KMS-11 (cell line): ENCODE measurements at regions not wholly inside any gene's neighbourhood (a gene's known extent, or its start where the extent isn't known, plus 50 kb on each side); places are given as distances from the start of the nearest gene placed in this dataset.

Source experiments
- H2AFZ ChIP-seq: fragments of 200-600 bp; sonication (generic); 2 replicates; pipeline ENCODE4 v1.6.1; 2016; ENCODE audit warnings: antibody characterized with exemption, mixed run types, low read depth
- H3K27ac ChIP-seq: fragments of 200-600 bp; sonication (generic); 2 replicates; pipeline ENCODE4 v1.6.1; 2016; ENCODE audit warnings: mild to moderate bottlenecking, mixed run types
- H3K27me3 ChIP-seq: fragments of 200-600 bp; sonication (generic); 2 replicates; pipeline ENCODE4 v1.6.1; 2017; ENCODE audit warnings: mild to moderate bottlenecking, low read depth, mixed run types, moderate library complexity; ENCODE audit not compliant: insufficient read depth
- H3K36me3 ChIP-seq: fragments of 200-600 bp; sonication (generic); 2 replicates; pipeline ENCODE4 v1.6.1; 2017; ENCODE audit warnings: mild to moderate bottlenecking, mixed run types; ENCODE audit not compliant: insufficient read depth
- H3K4me1 ChIP-seq: fragments of 200-600 bp; sonication (generic); 2 replicates; pipeline ENCODE4 v1.6.1; 2016; ENCODE audit warnings: mild to moderate bottlenecking, low read depth, mixed run types; ENCODE audit not compliant: poor library complexity, severe bottlenecking
- H3K4me2 ChIP-seq: fragments of 200-600 bp; sonication (generic); 2 replicates; pipeline ENCODE4 v1.7.0; 2016; ENCODE audit warnings: mild to moderate bottlenecking, mixed run types
- H3K4me3 ChIP-seq: fragments of 200-600 bp; sonication (generic); IDR thresholded peaks from 2 replicates; pipeline ENCODE4 v1.6.1; 2017; ENCODE audit warnings: low read depth, low read length, mixed read lengths; ENCODE audit not compliant: insufficient read depth
- H3K79me2 ChIP-seq: fragments of 200-600 bp; sonication (generic); 2 replicates; pipeline ENCODE4 v1.6.1; 2016; ENCODE audit warnings: low read depth, mixed run types; ENCODE audit not compliant: insufficient read depth
- H3K9ac ChIP-seq: fragments of 200-600 bp; sonication (generic); 2 replicates; pipeline ENCODE4 v1.6.1; 2016; ENCODE audit warnings: mild to moderate bottlenecking, mixed run types
- H4K20me1 ChIP-seq: fragments of 200-600 bp; sonication (generic); 2 replicates; pipeline ENCODE4 v1.6.1; 2016; ENCODE audit warnings: mild to moderate bottlenecking, mixed run types; ENCODE audit not compliant: insufficient read depth
- TF ChIP-seq, protein P1 (sequence below): fragments of 200-600 bp; sonication (generic); conservative IDR thresholded peaks from 2 replicates; pipeline ENCODE4 v1.6.1; 2017; ENCODE audit warnings: low read depth, mild to moderate bottlenecking, antibody characterized with exemption, low read length, moderate library complexity, mixed read lengths

DNA sequence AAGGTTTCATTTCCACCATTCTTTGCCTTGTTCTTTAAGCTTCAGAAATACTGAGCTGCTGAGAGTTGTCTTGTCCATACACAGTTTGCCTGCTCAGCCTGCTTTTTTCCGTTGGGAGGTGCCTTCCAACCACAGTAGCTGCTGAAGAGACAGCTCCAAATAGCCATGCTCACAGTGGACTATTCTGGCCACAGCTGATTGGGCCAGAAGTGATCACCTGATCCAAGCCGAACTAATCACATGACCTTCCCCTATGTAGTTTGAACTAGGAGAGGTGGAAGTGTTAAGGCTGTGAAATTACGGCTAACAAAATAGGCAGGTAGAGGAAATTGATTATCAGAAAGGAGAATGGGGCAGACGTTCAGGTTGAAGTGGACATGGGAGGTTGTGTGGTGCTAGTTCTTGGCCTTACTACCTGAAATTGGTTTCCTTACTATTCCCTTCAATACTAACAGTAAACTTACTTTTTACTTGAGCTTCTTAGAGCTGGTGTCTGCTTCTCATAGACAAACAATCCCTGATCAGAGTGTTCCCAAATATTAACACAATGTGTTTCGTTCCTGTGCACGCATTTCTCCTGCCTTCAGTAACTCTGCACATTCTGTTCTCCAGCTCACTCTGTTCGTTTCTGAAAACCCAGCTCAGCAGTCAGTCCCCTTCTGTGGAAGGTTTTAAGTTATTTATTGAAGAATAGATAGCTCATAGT, 136.1 kb downstream of the RWDD3 start:
- H3K4me1 ChIP-seq, result no peaks in the 10 kb centered on the region
- no peak overlapping the region for H2AFZ ChIP-seq
- no peaks in the 10 kb centered on the region for H3K79me2 ChIP-seq
- H3K36me3 ChIP-seq, result no peaks in the 10 kb centered on the region
- no peak overlapping the region for H3K4me3 ChIP-seq
- no peaks in the 10 kb centered on the region for H3K27me3 ChIP-seq
- no peaks in the 10 kb centered on the region for H4K20me1 ChIP-seq
- TF ChIP-seq, protein P1, sequence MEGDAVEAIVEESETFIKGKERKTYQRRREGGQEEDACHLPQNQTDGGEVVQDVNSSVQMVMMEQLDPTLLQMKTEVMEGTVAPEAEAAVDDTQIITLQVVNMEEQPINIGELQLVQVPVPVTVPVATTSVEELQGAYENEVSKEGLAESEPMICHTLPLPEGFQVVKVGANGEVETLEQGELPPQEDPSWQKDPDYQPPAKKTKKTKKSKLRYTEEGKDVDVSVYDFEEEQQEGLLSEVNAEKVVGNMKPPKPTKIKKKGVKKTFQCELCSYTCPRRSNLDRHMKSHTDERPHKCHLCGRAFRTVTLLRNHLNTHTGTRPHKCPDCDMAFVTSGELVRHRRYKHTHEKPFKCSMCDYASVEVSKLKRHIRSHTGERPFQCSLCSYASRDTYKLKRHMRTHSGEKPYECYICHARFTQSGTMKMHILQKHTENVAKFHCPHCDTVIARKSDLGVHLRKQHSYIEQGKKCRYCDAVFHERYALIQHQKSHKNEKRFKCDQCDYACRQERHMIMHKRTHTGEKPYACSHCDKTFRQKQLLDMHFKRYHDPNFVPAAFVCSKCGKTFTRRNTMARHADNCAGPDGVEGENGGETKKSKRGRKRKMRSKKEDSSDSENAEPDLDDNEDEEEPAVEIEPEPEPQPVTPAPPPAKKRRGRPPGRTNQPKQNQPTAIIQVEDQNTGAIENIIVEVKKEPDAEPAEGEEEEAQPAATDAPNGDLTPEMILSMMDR, result no peak
- no peak overlapping the region for H3K4me2 ChIP-seq
- no peak overlapping the region for H3K9ac ChIP-seq
- no peak overlapping the region for H3K27ac ChIP-seq

DNA sequence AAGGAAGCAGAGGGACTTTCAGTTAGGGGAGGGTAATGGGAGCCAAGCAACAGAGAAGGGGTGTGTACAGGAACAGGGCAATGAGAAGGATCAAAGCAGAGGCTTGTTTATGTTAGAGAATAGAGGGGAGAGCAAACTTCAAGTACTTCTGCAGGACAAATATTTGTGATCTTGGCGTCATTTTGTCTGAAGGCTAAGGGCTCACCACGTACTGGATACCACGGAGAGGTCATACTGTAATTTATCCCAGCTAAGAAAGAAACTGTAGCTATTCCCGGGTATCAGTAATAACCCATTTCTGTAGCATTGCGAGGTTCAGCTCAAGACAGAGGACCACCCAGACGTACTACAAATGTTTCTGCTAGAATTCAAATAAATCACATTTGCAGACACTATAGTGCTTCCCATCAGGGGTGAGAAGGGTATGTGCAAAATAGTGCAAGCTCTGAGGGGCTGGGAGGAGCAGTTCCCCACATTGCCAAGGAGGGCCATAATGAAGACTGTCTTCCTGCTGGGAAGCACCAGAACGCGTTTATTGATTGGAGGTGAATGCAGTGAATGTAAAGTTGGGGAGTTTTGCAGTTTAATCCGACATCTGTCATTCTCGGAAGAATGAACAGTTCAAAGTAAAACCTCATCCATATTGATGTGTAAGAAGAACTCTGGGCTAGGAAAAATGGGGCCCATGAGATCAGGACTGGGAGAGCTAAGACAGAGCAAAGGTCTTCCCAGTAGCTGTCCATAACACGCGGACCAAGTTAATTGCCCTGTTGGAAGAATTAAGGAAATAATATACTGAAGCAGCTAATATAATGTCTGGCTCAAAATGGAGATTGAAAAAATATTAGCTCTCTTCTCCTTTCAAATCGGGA, 136.9 kb downstream of the RWDD3 start:
- H4K20me1 ChIP-seq, result no peaks in the 10 kb centered on the region
- H3K27me3 ChIP-seq, result no peaks in the 10 kb centered on the region
- no peak overlapping the region for H3K9ac ChIP-seq
- H3K27ac ChIP-seq, result no peak overlapping the region
- no peaks in the 10 kb centered on the region for H3K79me2 ChIP-seq
- no peaks in the 10 kb centered on the region for H3K36me3 ChIP-seq
- no peak overlapping the region for H3K4me3 ChIP-seq
- no peaks in the 10 kb centered on the region for H3K4me1 ChIP-seq
- TF ChIP-seq, protein P1, result no peak
- H2AFZ ChIP-seq, result no peak overlapping the region
- no peak overlapping the region for H3K4me2 ChIP-seq

DNA sequence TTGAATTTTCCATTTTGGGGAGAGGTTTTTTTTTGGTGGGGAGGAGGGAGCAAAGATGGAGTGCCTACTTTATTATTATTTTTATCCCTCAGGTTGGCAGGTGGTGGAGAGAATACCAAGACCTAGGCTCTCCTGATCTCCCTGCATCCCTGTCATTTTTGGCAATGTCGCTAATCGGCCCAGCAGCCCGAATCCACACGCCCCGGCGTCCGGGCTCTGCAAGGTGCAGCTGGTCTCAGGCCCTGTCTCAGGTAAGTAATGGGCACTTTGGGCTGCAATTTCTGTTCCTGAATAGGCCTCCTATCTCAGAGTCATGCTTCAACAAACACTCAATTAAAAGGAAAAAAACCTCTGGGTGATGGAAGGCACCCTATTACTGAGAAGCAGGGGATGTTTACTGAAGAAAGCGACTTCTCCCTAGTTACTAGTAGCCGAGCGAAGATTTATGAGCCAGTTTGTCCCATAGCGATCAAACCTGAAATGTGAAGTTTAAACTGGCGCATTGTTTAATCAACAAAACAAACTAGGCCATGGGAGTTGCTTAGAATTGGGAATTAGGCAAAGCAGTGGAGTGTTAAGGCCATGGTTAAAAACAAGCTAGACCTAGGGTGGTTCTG, 137.8 kb downstream of the RWDD3 start:
- Histone ChIP-seq H3K4me2 (no peak overlapping the region), H3K27me3 (no peaks in the 10 kb centered on the region), H4K20me1 (no peaks in the 10 kb centered on the region), H3K27ac (no peak overlapping the region), H3K36me3 (no peaks in the 10 kb centered on the region), H2AFZ (no peak overlapping the region), H3K79me2 (no peaks in the 10 kb centered on the region), H3K4me1 (no peaks in the 10 kb centered on the region), H3K4me3 (no peak overlapping the region), H3K9ac (no peak overlapping the region)
- TF ChIP-seq, protein P1, result no peak

DNA sequence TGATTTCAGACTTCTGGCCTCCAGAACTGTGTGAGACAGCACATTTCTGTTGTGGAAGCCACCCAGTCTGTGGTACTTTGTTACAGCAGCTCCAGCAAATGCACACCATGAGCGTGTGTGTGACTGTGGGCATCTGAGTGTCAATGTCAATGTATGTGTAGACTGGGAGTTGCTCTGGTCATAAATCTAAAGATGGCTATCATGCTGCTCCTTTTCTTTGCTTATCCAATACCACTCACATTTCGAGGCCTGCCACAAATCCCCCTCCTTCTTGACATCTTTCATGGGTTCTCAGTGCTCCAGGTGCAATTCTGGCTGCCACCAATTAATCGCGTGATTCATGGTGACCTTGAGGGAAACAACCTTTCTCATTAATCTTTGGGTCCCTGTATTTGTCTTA, 141.2 kb downstream of the RWDD3 start:
- Histone ChIP-seq H3K4me3 (no peak overlapping the region), H3K36me3 (no peaks in the 10 kb centered on the region), H4K20me1 (no peaks in the 10 kb centered on the region), H3K4me2 (no peak overlapping the region), H3K27ac (no peak overlapping the region), H2AFZ (no peak overlapping the region), H3K79me2 (no peaks in the 10 kb centered on the region), H3K27me3 (no peaks in the 10 kb centered on the region), H3K4me1 (no peaks in the 10 kb centered on the region), H3K9ac (no peak overlapping the region)
- TF ChIP-seq, protein P1, result no peak
